CD4-positive, alpha-beta memory T cell (primary cell): ENCODE measurements at regions not wholly inside any gene's neighbourhood (a gene's known extent, or its start where the extent isn't known, plus 50 kb on each side); places are given as distances from the start of the nearest gene placed in this dataset.

Source experiments
- CTCF ChIA-PET: fragments of 350-600 bp; sonication (Branson Sonifier 250); formaldehyde crosslinking; loops from one replicate; lab custom pipeline; 2021; ENCODE audit warnings: inconsistent platforms; ENCODE audit not compliant: partially characterized antibody; lab: Charles Lee
- POLR2A ChIA-PET: fragments of 350-600 bp; sonication (Branson Sonifier 250); formaldehyde crosslinking; loops from one replicate; lab custom pipeline; 2021; ENCODE audit not compliant: partially characterized antibody; lab: Charles Lee
- DNase-seq, 5 donors: peaks; one replicate each; pipeline versions ENCODE4 v3.0.0 to v3.0.0-alpha.2; 2020 to 2022; ENCODE audit warnings: mixed read lengths in 1 of 5
- H3K27ac ChIP-seq: one replicate; pipeline ENCODE4 v1.7.0; 2013; ENCODE audit warnings: low read depth, low read length
- H3K27me3 ChIP-seq: 2 replicates; pipeline ENCODE4 v1.7.0; 2013; ENCODE audit warnings: mild to moderate bottlenecking, low read length, moderate library complexity; ENCODE audit not compliant: insufficient read depth
- H3K36me3 ChIP-seq: 2 replicates; pipeline ENCODE4 v1.7.0; 2013; ENCODE audit warnings: mild to moderate bottlenecking, low read length, moderate library complexity; ENCODE audit not compliant: insufficient read depth
- H3K4me1 ChIP-seq: 2 replicates; pipeline ENCODE4 v1.7.0; 2013; ENCODE audit warnings: mild to moderate bottlenecking, low read length, moderate library complexity; ENCODE audit not compliant: insufficient read depth
- H3K4me3 ChIP-seq, 2 donors: one replicate each; pipeline ENCODE4 v1.7.0; 2013; ENCODE audit warnings: low read length in 2 of 2, mild to moderate bottlenecking in 1 of 2
- H3K9me3 ChIP-seq, 2 donors: one replicate each; pipeline ENCODE4 v1.7.0; 2013; ENCODE audit warnings: low read length in 2 of 2, control low read depth in 1 of 2; ENCODE audit not compliant: control insufficient read depth in 1 of 2
- H3K27ac Mint-ChIP-seq, 7 donors: one replicate each; pipeline ENCODE4 v1.8.0; 2020 to 2021; ENCODE audit warnings: mixed read lengths in 7 of 7, mild to moderate bottlenecking in 6 of 7, inconsistent platforms in 3 of 7, moderate library complexity in 3 of 7
- H3K27me3 Mint-ChIP-seq, 2 donors: one replicate each; pipeline ENCODE4 v1.8.0; 2020 to 2021; ENCODE audit warnings: mixed read lengths in 2 of 2
- H3K36me3 Mint-ChIP-seq, 2 donors: one replicate each; pipeline ENCODE4 v1.8.0; 2020 to 2021; ENCODE audit warnings: mixed read lengths in 2 of 2, inconsistent platforms in 1 of 2, mild to moderate bottlenecking in 1 of 2
- H3K4me1 Mint-ChIP-seq, 4 donors: one replicate each; pipeline ENCODE4 v1.8.0; 2020 to 2021; ENCODE audit warnings: mixed read lengths in 4 of 4, mild to moderate bottlenecking in 1 of 4
- H3K4me3 Mint-ChIP-seq, 8 donors: one replicate each; pipeline ENCODE4 v1.8.0; 2020 to 2021; ENCODE audit warnings: mixed read lengths in 8 of 8, mild to moderate bottlenecking in 7 of 8, moderate library complexity in 6 of 8, inconsistent platforms in 3 of 8
- H3K9me3 Mint-ChIP-seq, 8 donors: one replicate each; pipeline ENCODE4 v1.8.0; 2020 to 2021; ENCODE audit warnings: mixed read lengths in 8 of 8, mild to moderate bottlenecking in 5 of 8, inconsistent platforms in 3 of 8, moderate library complexity in 1 of 8
- intact Hi-C: fragments of 100-400 bp; cut with micrococcal nuclease; formaldehyde crosslinking; loops from one replicate; pipeline ENCODE4 v1.15.1; 2023

DNA sequence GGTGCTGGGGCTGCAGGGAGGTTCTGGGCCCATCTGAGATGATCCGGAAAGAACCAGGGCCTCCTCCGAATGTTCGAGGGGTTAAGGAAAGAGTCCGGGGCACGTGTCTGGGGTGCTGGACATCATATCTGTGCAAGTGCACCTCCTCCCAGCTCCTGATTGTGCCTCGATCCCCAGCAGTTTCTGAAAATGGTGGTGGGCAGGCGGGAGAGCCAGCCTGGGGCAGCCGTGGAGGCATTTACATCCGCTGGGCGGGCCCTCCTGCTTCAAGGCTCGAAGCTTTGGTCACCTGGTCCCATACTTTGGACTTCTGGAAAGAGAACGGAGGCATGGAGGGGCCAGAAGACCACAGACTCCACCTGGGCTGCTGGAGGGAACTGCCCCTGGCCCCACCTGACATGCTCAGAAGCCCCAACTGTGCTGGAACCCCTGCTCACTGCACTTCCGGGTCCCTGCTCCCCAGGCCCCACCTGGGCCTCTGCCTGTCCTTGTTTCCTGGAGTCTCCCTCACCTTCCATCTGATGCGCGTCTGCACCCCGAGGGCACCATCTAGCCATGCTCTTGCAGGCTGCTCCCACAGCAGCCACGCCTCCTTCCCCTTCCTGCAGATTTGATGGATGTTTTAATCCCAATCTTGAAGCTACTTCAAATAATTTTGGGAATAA, 119.2 kb upstream of the HDAC4 start:
- H3K4me1 ChIP-seq, result no peaks in the 10 kb centered on the region
- DNase-seq, result no peak
- H3K36me3 ChIP-seq, result no peaks in the 10 kb centered on the region
- H3K36me3 Mint-ChIP-seq, result no peaks in the 10 kb centered on the region
- H3K9me3 ChIP-seq, result no peaks in the 10 kb centered on the region
- H3K4me1 Mint-ChIP-seq, result peaks cover 0 to 6% (median 0%) of the 10 kb centered on the region in 4 donors
- no peaks in the 10 kb centered on the region for H3K27me3 Mint-ChIP-seq
- H3K27ac ChIP-seq, result no peak overlapping the region
- H3K4me3 Mint-ChIP-seq, result no peak overlapping the region
- no peaks in the 10 kb centered on the region for H3K27me3 ChIP-seq
- ChIA-PET CTCF (no interaction called here), POLR2A (no interaction called here)
- intact Hi-C loops, result no loop called here
- no peak overlapping the region for H3K27ac Mint-ChIP-seq
- H3K9me3 Mint-ChIP-seq, result no peaks in the 10 kb centered on the region
- H3K4me3 ChIP-seq, result no peak overlapping the region

DNA sequence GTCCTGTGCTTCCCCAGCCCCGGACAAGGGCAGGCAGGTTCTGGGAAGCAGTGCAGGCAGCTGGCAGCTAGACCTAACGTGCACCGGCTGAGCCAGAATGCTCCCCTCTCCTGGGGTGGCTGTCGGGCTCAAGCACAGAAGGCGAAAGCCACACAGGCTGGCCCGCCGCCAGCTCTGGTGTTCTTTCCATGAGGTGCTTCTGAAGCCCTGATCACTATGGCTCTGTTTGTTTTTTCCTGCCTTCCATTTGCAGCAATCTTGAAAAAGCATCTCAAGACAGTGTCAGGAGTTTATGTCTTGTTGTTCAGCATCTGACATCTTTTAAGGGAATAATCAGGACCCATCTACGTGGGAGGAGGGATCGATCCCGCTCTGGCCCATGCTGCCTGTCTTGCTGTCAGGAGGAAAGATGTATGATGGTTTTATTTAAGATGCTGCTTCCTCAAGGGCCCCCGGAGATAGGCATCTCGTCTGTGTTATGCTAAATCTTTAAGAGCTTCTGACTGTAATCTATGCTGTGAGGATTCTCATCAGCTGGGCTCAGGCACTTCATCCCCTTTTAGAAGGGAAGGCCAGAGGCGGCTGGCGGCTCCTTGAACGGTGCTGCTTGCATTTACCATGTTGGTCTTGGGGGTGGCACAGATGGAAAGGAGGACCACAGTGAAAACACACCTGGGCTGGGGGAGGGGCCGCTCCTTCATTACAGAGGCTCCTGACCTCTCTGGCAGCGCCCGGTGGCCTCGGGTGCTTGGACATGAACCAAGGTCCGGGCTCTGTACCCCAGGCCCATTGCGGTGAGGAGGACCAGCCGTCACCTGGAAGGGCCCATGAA, 118.5 kb upstream of the HDAC4 start:
- Histone ChIP-seq H3K27me3 (no peaks in the 10 kb centered on the region), H3K27ac (no peak overlapping the region), H3K36me3 (no peaks in the 10 kb centered on the region), H3K9me3 (no peaks in the 10 kb centered on the region), H3K4me1 (no peaks in the 10 kb centered on the region), H3K4me3 (no peak overlapping the region)
- Mint-ChIP-seq H3K27me3 (no peaks in the 10 kb centered on the region), H3K4me3 (no peak overlapping the region), H3K9me3 (no peaks in the 10 kb centered on the region), H3K36me3 (no peaks in the 10 kb centered on the region), H3K27ac (peak overlapping the region in 2 of 7 donors; percentile 2 to 8), H3K4me1 (peaks cover 0 to 6% (median 0%) of the 10 kb centered on the region in 4 donors)
- CTCF ChIA-PET, result no interaction called here
- POLR2A ChIA-PET, result no interaction called here
- DNase-seq, result no peak
- intact Hi-C loops, result no loop called here

DNA sequence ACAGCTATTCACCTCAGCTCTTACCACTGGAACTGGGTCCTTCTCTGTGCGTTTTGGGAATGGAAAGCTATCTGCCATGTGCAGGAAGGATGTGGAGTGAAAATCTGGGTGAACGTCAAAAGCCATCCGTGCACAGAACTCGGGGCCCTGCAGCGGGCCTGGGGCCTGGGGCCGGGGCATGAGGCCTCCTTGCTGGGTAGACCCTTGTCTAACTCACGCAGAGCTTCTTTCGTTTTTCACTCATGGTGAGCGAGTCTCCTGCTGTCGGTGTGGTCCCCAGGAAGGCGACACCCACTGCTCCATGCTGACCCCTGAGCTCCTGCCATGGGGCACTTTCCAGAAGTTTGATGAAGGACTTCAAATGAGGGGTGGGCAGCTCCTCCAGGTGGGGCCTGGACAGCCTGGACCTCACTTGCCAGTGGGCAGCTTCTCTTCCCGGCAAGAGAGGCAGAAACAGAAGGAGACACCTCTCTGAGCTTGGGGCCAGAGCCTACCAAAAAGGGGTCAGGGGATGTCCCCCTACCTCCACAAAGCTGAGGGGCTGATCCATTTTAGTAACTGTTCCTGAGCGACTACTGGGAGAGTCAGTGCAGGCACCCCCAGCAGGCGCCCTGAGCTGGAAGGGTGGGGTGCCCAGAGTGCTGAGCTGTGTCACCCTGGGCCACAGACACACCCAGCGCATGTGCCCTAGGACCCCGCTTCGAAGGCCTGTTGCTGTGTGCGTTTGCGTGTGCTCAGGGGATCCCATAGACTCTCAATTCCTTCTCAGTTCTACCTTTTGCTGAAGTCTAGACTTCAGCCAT, 117.7 kb upstream of the HDAC4 start:
- no peaks in the 10 kb centered on the region for H3K36me3 Mint-ChIP-seq
- no peaks in the 10 kb centered on the region for H3K27me3 Mint-ChIP-seq
- no peaks in the 10 kb centered on the region for H3K9me3 Mint-ChIP-seq
- H3K27ac ChIP-seq, result no peak overlapping the region
- H3K4me1 ChIP-seq, result no peaks in the 10 kb centered on the region
- no peak overlapping the region for H3K4me3 ChIP-seq
- no peak for DNase-seq
- H3K27me3 ChIP-seq, result no peaks in the 10 kb centered on the region
- POLR2A ChIA-PET, result no interaction called here
- no peaks in the 10 kb centered on the region for H3K36me3 ChIP-seq
- no peak overlapping the region for H3K27ac Mint-ChIP-seq
- intact Hi-C loops, result no loop called here
- H3K4me1 Mint-ChIP-seq, result peaks cover 0 to 6% (median 0%) of the 10 kb centered on the region in 4 donors
- no peaks in the 10 kb centered on the region for H3K9me3 ChIP-seq
- CTCF ChIA-PET, result no interaction called here
- H3K4me3 Mint-ChIP-seq, result no peak overlapping the region

DNA sequence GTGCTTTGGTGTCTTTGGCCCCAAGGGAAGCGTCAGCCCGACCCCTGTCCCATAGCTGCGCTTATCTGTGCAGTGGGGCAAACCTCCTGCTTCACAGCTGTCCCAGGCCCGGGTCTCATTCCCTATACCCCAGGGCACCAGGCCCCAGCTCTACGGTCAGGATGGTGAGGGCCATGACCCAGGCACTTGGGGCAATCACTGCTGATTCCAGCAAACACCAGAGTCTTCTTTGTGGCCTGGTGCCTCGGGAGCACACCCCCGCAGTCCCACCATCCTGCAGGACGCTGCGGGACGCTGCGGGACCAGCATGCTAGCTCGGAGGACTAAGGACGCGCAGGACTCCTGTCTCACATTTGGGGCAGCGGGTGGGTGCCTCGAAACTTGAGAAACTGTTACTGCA, 116.9 kb upstream of the HDAC4 start:
- DNase-seq, result no peak
- Mint-ChIP-seq H3K4me3 (no peak overlapping the region), H3K27ac (no peak overlapping the region), H3K9me3 (peaks cover 0 to 3% (median 0%) of the 10 kb centered on the region in 8 donors), H3K27me3 (no peaks in the 10 kb centered on the region), H3K36me3 (no peaks in the 10 kb centered on the region), H3K4me1 (peaks cover 0 to 6% (median 0%) of the 10 kb centered on the region in 4 donors)
- intact Hi-C loops, result no loop called here
- Histone ChIP-seq H3K36me3 (no peaks in the 10 kb centered on the region), H3K27me3 (no peaks in the 10 kb centered on the region), H3K4me1 (no peaks in the 10 kb centered on the region), H3K4me3 (no peak overlapping the region), H3K27ac (no peak overlapping the region), H3K9me3 (no peaks in the 10 kb centered on the region)
- ChIA-PET POLR2A (no interaction called here), CTCF (no interaction called here)

DNA sequence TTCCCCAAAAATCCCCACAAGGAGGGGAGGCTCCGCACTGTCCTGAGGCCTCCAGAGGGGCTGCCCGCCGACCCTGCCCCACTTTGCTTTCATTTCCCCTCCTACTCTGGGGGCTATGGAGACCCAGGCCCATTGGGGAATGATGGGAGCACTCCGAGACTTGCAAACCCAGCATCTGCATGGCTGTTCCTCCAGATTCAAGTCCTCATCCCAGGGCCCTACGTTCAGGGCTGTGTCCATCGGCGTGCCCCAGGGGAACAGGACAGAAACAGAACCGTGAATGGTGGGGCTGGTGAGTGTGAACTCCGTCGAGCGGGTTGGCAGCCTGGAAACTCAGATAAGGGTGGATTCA, 116.1 kb upstream of the HDAC4 start:
- no peak overlapping the region for H3K4me3 Mint-ChIP-seq
- H3K4me1 ChIP-seq, result no peaks in the 10 kb centered on the region
- no peak for DNase-seq
- peaks cover 0 to 4% (median 0%) of the 10 kb centered on the region in 8 donors for H3K9me3 Mint-ChIP-seq
- no peaks in the 10 kb centered on the region for H3K27me3 ChIP-seq
- CTCF ChIA-PET, result no interaction called here
- H3K4me3 ChIP-seq, result no peak overlapping the region
- H3K4me1 Mint-ChIP-seq, result peaks cover 0 to 6% (median 0%) of the 10 kb centered on the region in 4 donors
- intact Hi-C loops, result no loop called here
- H3K27me3 Mint-ChIP-seq, result no peaks in the 10 kb centered on the region
- no peak overlapping the region for H3K27ac Mint-ChIP-seq
- no peak overlapping the region for H3K27ac ChIP-seq
- no peaks in the 10 kb centered on the region for H3K36me3 Mint-ChIP-seq
- no peaks in the 10 kb centered on the region for H3K9me3 ChIP-seq
- POLR2A ChIA-PET, result no interaction called here
- no peaks in the 10 kb centered on the region for H3K36me3 ChIP-seq

DNA sequence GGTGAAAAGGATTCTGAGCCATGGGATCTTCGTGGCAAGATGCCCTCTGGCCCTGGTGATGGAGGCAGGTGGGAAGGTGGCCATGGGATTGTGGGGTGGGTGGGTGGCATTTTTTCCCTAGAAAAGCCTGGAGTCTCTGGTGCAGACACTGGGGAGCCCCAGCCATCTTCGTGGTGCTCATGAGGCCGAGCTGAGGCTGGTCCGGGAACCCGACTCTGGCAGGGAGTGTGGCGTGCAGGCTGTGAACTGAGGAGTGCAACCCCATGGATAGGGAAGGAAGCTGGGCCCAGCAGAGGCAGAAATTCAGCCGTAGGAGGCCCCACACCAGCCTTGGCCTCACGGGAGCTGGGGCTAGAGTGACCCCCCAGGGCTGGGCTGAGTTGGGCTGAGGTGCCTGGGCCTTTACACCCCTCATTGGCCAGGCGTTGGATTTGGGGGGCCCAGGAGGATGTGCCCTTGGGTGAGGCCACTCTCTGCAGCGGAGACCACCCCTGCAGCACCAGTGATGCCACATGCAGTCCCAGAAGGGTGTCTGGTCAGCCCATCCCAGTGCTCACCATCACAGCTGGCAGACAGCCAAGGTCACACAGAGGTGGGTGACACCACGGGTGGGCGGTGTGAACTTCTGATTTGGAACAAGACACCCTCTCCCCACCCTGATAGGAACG, 115.6 kb upstream of the HDAC4 start:
- CTCF ChIA-PET, result no interaction called here
- Mint-ChIP-seq H3K36me3 (no peaks in the 10 kb centered on the region), H3K27me3 (no peaks in the 10 kb centered on the region)

More for the DNA sequence above, 115.6 kb upstream of the HDAC4 start:
- Histone ChIP-seq H3K36me3 (no peaks in the 10 kb centered on the region), H3K9me3 (no peaks in the 10 kb centered on the region), H3K4me1 (no peaks in the 10 kb centered on the region), H3K27me3 (no peaks in the 10 kb centered on the region), H3K4me3 (no peak overlapping the region), H3K27ac (no peak overlapping the region)
- no peak for DNase-seq
- Mint-ChIP-seq H3K27ac (no peak overlapping the region), H3K4me1 (peaks cover 0 to 6% (median 0%) of the 10 kb centered on the region in 4 donors), H3K4me3 (no peak overlapping the region), H3K9me3 (peaks cover 0 to 4% (median 0%) of the 10 kb centered on the region in 8 donors)
- POLR2A ChIA-PET, result no interaction called here
- intact Hi-C loops, result no loop called here
